ENCODE measurements at regions not wholly inside any gene's neighbourhood (a gene's known extent, or its start where the extent isn't known, plus 50 kb on each side); places are given as distances from the start of the nearest gene placed in this dataset.

DNA sequence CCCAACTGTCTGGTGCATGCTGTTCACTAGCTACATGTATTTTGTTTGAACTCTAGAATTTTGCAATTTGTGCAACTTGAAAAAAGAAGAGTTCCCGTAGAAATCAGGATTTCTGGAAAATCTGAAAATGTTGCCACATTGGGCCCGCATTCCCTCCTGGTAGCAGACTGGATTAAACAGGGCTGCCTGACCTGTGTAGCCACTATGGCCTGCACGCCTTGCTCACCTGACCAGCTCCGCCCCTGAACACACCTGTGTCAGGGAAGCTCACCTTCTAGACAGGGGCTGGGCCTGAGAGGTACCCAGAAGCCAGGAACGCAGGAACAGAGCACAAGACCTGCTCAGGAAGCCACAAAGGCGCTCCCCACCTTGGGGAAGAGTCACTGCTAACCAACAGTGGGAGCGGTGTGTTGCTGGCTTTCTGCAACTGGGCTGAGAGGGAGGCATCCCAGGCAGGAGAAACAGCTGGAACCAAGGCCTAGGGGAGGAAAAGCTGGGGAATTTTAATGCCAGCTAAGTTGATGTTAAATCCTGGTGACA is 106.5 kb downstream of the UQCRFS1 start:
- no peak overlapping the region for H3K27ac ChIP-seq (ENCODE audit: low read depth, low read length)
- POLR2A ChIA-PET, result no interaction called here
- H3K9me3 Mint-ChIP-seq, result peaks cover 0 to 5% (median 2%) of the 10 kb centered on the region in 5 donors
- H3K27ac Mint-ChIP-seq, result no peak overlapping the region
- CTCF ChIA-PET, result no interaction called here
- no peak for DNase-seq
- H3K4me3 ChIP-seq (ENCODE audit: low read length), result no peak overlapping the region
- no peaks in the 10 kb centered on the region for H3K4me1 Mint-ChIP-seq
- H3K9me3 ChIP-seq (ENCODE audit: low read length), result no peaks in the 10 kb centered on the region
- H3K36me3 Mint-ChIP-seq, result peaks cover 0 to 2% (median 0%) of the 10 kb centered on the region in 3 donors
- peaks cover 1 to 4% of the 10 kb centered on the region in 2 donors for H3K27me3 Mint-ChIP-seq
- H3K36me3 ChIP-seq (ENCODE audit: insufficient read depth, low read length), result no peaks in the 10 kb centered on the region
- no peak overlapping the region for H3K4me3 Mint-ChIP-seq
- no peaks in the 10 kb centered on the region for H3K4me1 ChIP-seq (ENCODE audit: insufficient read depth, low read length)
- no peaks in the 10 kb centered on the region for H3K27me3 ChIP-seq (ENCODE audit: insufficient read depth, low read length, poor library complexity, severe bottlenecking)

DNA sequence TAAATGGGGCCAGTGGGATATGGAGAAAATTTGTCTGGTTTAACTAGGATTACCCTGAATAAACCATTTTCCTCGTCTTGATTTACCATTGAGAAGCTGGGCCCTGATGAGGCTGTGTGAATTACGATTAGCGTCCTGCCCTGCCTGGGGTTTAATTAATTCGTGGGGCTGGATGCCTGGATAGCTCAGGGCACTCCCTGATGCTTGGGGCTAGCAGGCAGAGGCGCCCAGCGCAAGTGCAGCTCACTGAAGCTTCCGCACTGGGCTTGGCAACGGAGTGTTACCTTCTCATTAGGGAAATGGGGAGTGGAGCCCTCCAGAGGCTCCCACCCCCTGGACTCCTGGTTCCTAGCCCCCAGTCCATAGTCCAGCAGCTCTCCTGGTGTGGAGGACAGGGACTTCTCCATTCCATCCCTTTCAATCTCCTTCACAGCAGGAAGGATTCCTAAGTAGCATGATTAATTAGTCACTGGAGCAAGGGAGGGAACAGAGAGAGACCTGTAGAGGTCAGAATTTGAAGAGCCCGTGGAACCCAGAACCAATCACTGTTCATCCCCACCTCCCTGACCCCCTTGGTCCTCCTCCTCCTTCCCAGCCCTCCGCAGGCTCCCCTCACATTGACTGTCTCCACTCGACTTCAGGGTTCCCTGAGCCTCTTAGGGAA is 107.2 kb downstream of the UQCRFS1 start:
- Histone ChIP-seq H3K27ac (ENCODE audit: low read depth, low read length) (no peak overlapping the region), H3K27me3 (ENCODE audit: insufficient read depth, low read length, poor library complexity, severe bottlenecking) (no peaks in the 10 kb centered on the region), H3K4me1 (ENCODE audit: insufficient read depth, low read length) (no peaks in the 10 kb centered on the region), H3K36me3 (ENCODE audit: insufficient read depth, low read length) (no peaks in the 10 kb centered on the region), H3K9me3 (ENCODE audit: low read length) (no peaks in the 10 kb centered on the region), H3K4me3 (ENCODE audit: low read length) (no peak overlapping the region)
- no peak overlapping the region for H3K4me3 Mint-ChIP-seq
- H3K36me3 Mint-ChIP-seq, result peaks cover 0 to 2% (median 0%) of the 10 kb centered on the region in 3 donors
- H3K27me3 Mint-ChIP-seq, result peaks cover 1 to 4% of the 10 kb centered on the region in 2 donors
- H3K9me3 Mint-ChIP-seq, result peaks cover 0 to 5% (median 2%) of the 10 kb centered on the region in 5 donors
- H3K27ac Mint-ChIP-seq, result no peak overlapping the region
- no peak for DNase-seq
- ChIA-PET CTCF (no interaction called here), POLR2A (no interaction called here)
- H3K4me1 Mint-ChIP-seq, result no peaks in the 10 kb centered on the region

- Histone ChIP-seq H3K4me1 (ENCODE audit: insufficient read depth, low read length) (no peaks in the 10 kb centered on the region), H3K27me3 (ENCODE audit: insufficient read depth, low read length, poor library complexity, severe bottlenecking) (no peaks in the 10 kb centered on the region), H3K4me3 (ENCODE audit: low read length) (no peak overlapping the region), H3K9me3 (ENCODE audit: low read length) (no peaks in the 10 kb centered on the region), H3K27ac (ENCODE audit: low read depth, low read length) (no peak overlapping the region), H3K36me3 (ENCODE audit: insufficient read depth, low read length) (no peaks in the 10 kb centered on the region)
- H3K9me3 Mint-ChIP-seq, result peaks cover 0 to 8% (median 5%) of the 10 kb centered on the region in 5 donors
- H3K4me1 Mint-ChIP-seq, result no peaks in the 10 kb centered on the region
- H3K27ac Mint-ChIP-seq, result no peak overlapping the region
- CTCF ChIA-PET, result no interaction called here
- H3K4me3 Mint-ChIP-seq, result no peak overlapping the region
- peaks cover 0 to 2% (median 0%) of the 10 kb centered on the region in 3 donors for H3K36me3 Mint-ChIP-seq
- POLR2A ChIA-PET, result no interaction called here
- H3K27me3 Mint-ChIP-seq, result peaks cover 7 to 8% of the 10 kb centered on the region in 2 donors
- DNase-seq, result no peak
Observed at GRCh38 chr19:29104605-29105241, 108.2 kb downstream of the UQCRFS1 start.

DNA sequence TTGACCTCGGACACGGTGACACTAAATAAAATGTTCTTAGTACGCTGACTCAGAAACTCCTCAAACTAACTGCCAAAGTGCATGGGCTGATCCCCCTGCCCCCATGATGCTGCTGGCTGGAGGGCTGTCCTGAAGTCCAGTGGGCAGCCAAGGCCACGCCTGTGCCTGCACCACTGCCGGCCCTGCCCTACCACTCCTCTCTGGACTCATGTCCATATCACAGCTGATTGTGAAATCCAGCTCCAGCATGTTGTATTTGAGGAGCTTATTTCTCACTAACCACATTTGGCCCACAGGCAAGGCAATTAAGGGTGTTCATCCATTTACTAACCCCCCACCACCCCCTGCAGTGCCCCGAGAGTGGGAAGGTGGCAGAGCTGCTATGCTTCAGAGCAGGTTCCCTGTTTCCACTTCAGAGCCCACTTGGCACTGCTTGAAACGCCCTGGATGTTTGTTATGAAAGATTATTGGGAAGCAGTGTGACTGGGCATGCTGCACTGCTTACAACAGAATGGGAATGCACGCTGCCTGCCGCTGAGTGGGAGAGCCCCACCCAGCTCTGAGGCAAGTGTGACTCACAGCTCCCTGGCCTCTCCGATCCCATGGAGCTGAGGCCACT is 114.0 kb downstream of the UQCRFS1 start:
- peaks cover 0 to 7% (median 3%) of the 10 kb centered on the region in 5 donors for H3K9me3 Mint-ChIP-seq

GRCh38 chr19:29098091-29098490 is 114.9 kb downstream of the UQCRFS1 start:
- no peaks in the 10 kb centered on the region for H3K4me1 ChIP-seq (ENCODE audit: insufficient read depth, low read length)
- no peaks in the 10 kb centered on the region for H3K36me3 ChIP-seq (ENCODE audit: insufficient read depth, low read length)
- Mint-ChIP-seq H3K4me3 (no peak overlapping the region), H3K27ac (peak overlapping the region in 1 of 8 donors; percentile 64), H3K4me1 (no peaks in the 10 kb centered on the region), H3K9me3 (peaks cover 0 to 7% (median 3%) of the 10 kb centered on the region in 5 donors), H3K27me3 (peaks cover 9 to 11% of the 10 kb centered on the region in 2 donors), H3K36me3 (peaks cover 0 to 2% (median 0%) of the 10 kb centered on the region in 3 donors)
- DNase-seq, result no peak
- H3K9me3 ChIP-seq (ENCODE audit: low read length), result no peaks in the 10 kb centered on the region
- no peaks in the 10 kb centered on the region for H3K27me3 ChIP-seq (ENCODE audit: insufficient read depth, low read length, poor library complexity, severe bottlenecking)
- no peak overlapping the region for H3K4me3 ChIP-seq (ENCODE audit: low read length)
- no peak overlapping the region for H3K27ac ChIP-seq (ENCODE audit: low read depth, low read length)
- CTCF ChIA-PET, result no interaction called here
- POLR2A ChIA-PET, result no interaction called here

More for the DNA sequence above, 114.0 kb downstream of the UQCRFS1 start:
- Mint-ChIP-seq H3K27ac (no peak overlapping the region), H3K27me3 (peaks cover 9 to 11% of the 10 kb centered on the region in 2 donors), H3K4me3 (no peak overlapping the region), H3K4me1 (no peaks in the 10 kb centered on the region), H3K36me3 (peaks cover 0 to 2% (median 0%) of the 10 kb centered on the region in 3 donors)
- Histone ChIP-seq H3K9me3 (ENCODE audit: low read length) (no peaks in the 10 kb centered on the region), H3K4me1 (ENCODE audit: insufficient read depth, low read length) (no peaks in the 10 kb centered on the region), H3K36me3 (ENCODE audit: insufficient read depth, low read length) (no peaks in the 10 kb centered on the region), H3K4me3 (ENCODE audit: low read length) (no peak overlapping the region), H3K27ac (ENCODE audit: low read depth, low read length) (no peak overlapping the region), H3K27me3 (ENCODE audit: insufficient read depth, low read length, poor library complexity, severe bottlenecking) (no peaks in the 10 kb centered on the region)
- ChIA-PET POLR2A (no interaction called here), CTCF (no interaction called here)
- DNase-seq, result no peak

DNA sequence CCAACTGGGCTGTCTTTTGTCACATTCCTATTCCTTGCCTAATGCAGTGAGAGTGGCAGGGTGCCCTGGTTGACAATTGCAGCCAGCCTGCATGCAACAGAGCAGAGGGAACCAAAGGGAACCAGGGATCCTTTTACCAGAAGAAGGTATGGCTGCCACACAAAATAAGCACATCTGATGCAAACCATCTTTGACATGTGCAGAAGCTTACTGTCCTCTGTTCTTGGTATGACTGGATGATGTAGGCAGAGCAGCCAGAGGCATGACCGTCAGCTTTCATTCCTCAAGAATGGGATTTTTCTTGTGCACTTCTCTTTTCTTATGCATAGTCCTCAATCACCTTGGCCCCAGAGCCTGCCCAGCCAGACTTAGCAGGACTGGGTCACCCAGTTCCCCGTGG is 116.1 kb downstream of the UQCRFS1 start:
- no peaks in the 10 kb centered on the region for H3K4me1 Mint-ChIP-seq
- no peak overlapping the region for H3K4me3 Mint-ChIP-seq
- H3K27ac ChIP-seq (ENCODE audit: low read depth, low read length), result no peak overlapping the region
- H3K36me3 ChIP-seq (ENCODE audit: insufficient read depth, low read length), result no peaks in the 10 kb centered on the region
- no peaks in the 10 kb centered on the region for H3K27me3 ChIP-seq (ENCODE audit: insufficient read depth, low read length, poor library complexity, severe bottlenecking)
- POLR2A ChIA-PET, result no interaction called here
- no peak overlapping the region for H3K4me3 ChIP-seq (ENCODE audit: low read length)
- no peaks in the 10 kb centered on the region for H3K9me3 ChIP-seq (ENCODE audit: low read length)
- peaks cover 0 to 7% (median 3%) of the 10 kb centered on the region in 5 donors for H3K9me3 Mint-ChIP-seq
- DNase-seq, result no peak
- CTCF ChIA-PET, result no interaction called here
- H3K4me1 ChIP-seq (ENCODE audit: insufficient read depth, low read length), result no peaks in the 10 kb centered on the region
- peaks cover 8% of the 10 kb centered on the region in 2 donors for H3K27me3 Mint-ChIP-seq
- H3K27ac Mint-ChIP-seq, result no peak overlapping the region
- H3K36me3 Mint-ChIP-seq, result no peaks in the 10 kb centered on the region

DNA sequence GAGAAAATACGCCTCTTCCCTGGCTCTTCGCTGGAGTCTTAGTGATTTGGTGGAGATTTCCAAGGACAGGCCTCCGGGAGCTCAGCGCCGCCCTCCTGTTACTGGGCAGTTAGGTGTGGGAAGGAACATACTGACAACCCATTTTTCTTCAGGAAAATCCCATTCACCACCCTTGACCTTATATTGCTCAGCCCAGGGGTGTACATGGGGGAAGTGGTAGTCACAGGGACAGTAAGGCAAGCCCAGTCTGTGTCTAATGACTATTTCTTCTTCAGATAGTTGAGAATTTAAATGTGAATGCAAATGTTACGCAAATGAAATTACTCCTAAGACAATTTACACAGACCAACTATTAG is 119.4 kb downstream of the UQCRFS1 start:
- Mint-ChIP-seq H3K27me3 (peaks cover 0 to 3% of the 10 kb centered on the region in 2 donors), H3K27ac (no peak overlapping the region), H3K4me3 (no peak overlapping the region), H3K36me3 (no peaks in the 10 kb centered on the region), H3K9me3 (peaks cover 0 to 3% (median 0%) of the 10 kb centered on the region in 5 donors), H3K4me1 (no peaks in the 10 kb centered on the region)
- Histone ChIP-seq H3K9me3 (ENCODE audit: low read length) (no peaks in the 10 kb centered on the region), H3K4me1 (ENCODE audit: insufficient read depth, low read length) (no peaks in the 10 kb centered on the region), H3K27me3 (ENCODE audit: insufficient read depth, low read length, poor library complexity, severe bottlenecking) (no peaks in the 10 kb centered on the region), H3K4me3 (ENCODE audit: low read length) (no peak overlapping the region), H3K27ac (ENCODE audit: low read depth, low read length) (no peak overlapping the region), H3K36me3 (ENCODE audit: insufficient read depth, low read length) (no peaks in the 10 kb centered on the region)
- ChIA-PET POLR2A (no interaction called here), CTCF (no interaction called here)
- DNase-seq, result no peak

Measured in CD8-positive, alpha-beta memory T cell (primary cell).